Loucy (cell line): ENCODE measurements at regions not wholly inside any gene's neighbourhood (a gene's known extent, or its start where the extent isn't known, plus 50 kb on each side); places are given as distances from the start of the nearest gene placed in this dataset.

Experiments used
- H2AFZ ChIP-seq: fragments of 200-600 bp; sonication (generic); 2 replicates; pipeline ENCODE4 v1.6.0; 2016; ENCODE audit warnings: antibody characterized with exemption, mild to moderate bottlenecking, low read length, moderate library complexity
- H3F3A ChIP-seq: fragments of 200-600 bp; 2 replicates; pipeline ENCODE4 v1.6.0; 2016; ENCODE audit warnings: antibody characterized with exemption, low read depth, mild to moderate bottlenecking
- H3K27me3 ChIP-seq: fragments of 200-600 bp; sonication (generic); 2 replicates; pipeline ENCODE4 v1.6.1; 2014; ENCODE audit warnings: low read length, mild to moderate bottlenecking; ENCODE audit not compliant: insufficient read depth, poor library complexity, severe bottlenecking
- H3K36me3 ChIP-seq: fragments of 200-600 bp; sonication (generic); 2 replicates; pipeline ENCODE4 v1.6.1; 2016; ENCODE audit warnings: low read length; ENCODE audit not compliant: insufficient read depth
- H3K4me1 ChIP-seq: fragments of 200-600 bp; sonication (generic); 2 replicates; pipeline ENCODE4 v1.5.1; 2014; ENCODE audit warnings: low read length, mild to moderate bottlenecking; ENCODE audit not compliant: insufficient read depth, poor library complexity, severe bottlenecking
- H3K4me2 ChIP-seq: fragments of 200-600 bp; sonication (generic); 2 replicates; pipeline ENCODE4 v1.6.0; 2014; ENCODE audit warnings: antibody characterized with exemption, low read length, low read depth, mild to moderate bottlenecking; ENCODE audit not compliant: poor library complexity, severe bottlenecking
- H3K4me3 ChIP-seq: fragments of 200-600 bp; sonication (generic); 2 replicates; pipeline ENCODE4 v1.5.1; 2014; ENCODE audit warnings: low read length, mild to moderate bottlenecking, mixed read lengths; ENCODE audit not compliant: poor library complexity, severe bottlenecking
- H3K79me2 ChIP-seq: fragments of 200-600 bp; sonication (generic); 2 replicates; pipeline ENCODE4 v1.6.1; 2014; ENCODE audit warnings: low read length; ENCODE audit not compliant: insufficient read depth
- H3K9ac ChIP-seq: fragments of 200-600 bp; sonication (generic); 2 replicates; pipeline ENCODE4 v1.6.0; 2014; ENCODE audit warnings: mild to moderate bottlenecking, low read depth, low read length, moderate library complexity; ENCODE audit not compliant: poor library complexity, severe bottlenecking
- H3K9me2 ChIP-seq: fragments of 200-600 bp; sonication (generic); replicated peaks from 2 replicates; pipeline ENCODE4 v1.6.1; 2016; ENCODE audit warnings: low read depth, low read length, mixed read lengths
- H3K9me3 ChIP-seq: fragments of 200-600 bp; sonication (generic); 2 replicates; pipeline ENCODE4 v1.6.1; 2014; ENCODE audit warnings: mild to moderate bottlenecking, antibody characterized with exemption, low read length, low read depth; ENCODE audit not compliant: insufficient read depth
- H4K20me1 ChIP-seq: fragments of 200-600 bp; sonication (generic); 2 replicates; pipeline ENCODE4 v1.6.0; 2014; ENCODE audit warnings: antibody characterized with exemption, low read length, mild to moderate bottlenecking; ENCODE audit not compliant: insufficient read depth, poor library complexity, severe bottlenecking
- CTCF ChIP-seq: fragments of 200-600 bp; sonication (generic); conservative IDR thresholded peaks from 2 replicates; pipeline ENCODE4 v1.5.1; 2014; ENCODE audit warnings: mild to moderate bottlenecking, antibody characterized with exemption, low read length
- EZH2phosphoT487 ChIP-seq: fragments of 200-600 bp; IDR thresholded peaks from 2 replicates; pipeline ENCODE4 v1.6.1; 2018; ENCODE audit warnings: antibody characterized with exemption, mild to moderate bottlenecking, moderate library complexity, borderline replicate concordance

- H2AFZ ChIP-seq, result no peak overlapping the region
- no peaks in the 10 kb centered on the region for H3K9me3 ChIP-seq
- peak overlapping the region; percentile 17 for H3K9ac ChIP-seq
- no peaks in the 10 kb centered on the region for H3F3A ChIP-seq
- TF ChIP-seq EZH2phosphoT487 (no peak), CTCF (no peak)
- no peaks in the 10 kb centered on the region for H3K9me2 ChIP-seq
- H3K4me3 ChIP-seq, result no peak overlapping the region
- no peak overlapping the region for H3K4me2 ChIP-seq
- no peaks in the 10 kb centered on the region for H3K27me3 ChIP-seq
- H3K4me1 ChIP-seq, result peaks cover 39% of the 10 kb centered on the region
- no peaks in the 10 kb centered on the region for H4K20me1 ChIP-seq
- no peaks in the 10 kb centered on the region for H3K79me2 ChIP-seq
- no peaks in the 10 kb centered on the region for H3K36me3 ChIP-seq
Measured at GRCh38 chr6:14543971-14544585, 426.5 kb downstream of the CD83 start.

GRCh38 chr6:14544666-14545065 lies 427.1 kb downstream of the CD83 start:
- Histone ChIP-seq H3K9me2 (no peaks in the 10 kb centered on the region), H3K4me3 (no peak overlapping the region), H3K9ac (peak overlapping the region; percentile 17), H3F3A (no peaks in the 10 kb centered on the region), H3K4me2 (no peak overlapping the region), H3K4me1 (peaks cover 43% of the 10 kb centered on the region), H4K20me1 (no peaks in the 10 kb centered on the region), H3K79me2 (no peaks in the 10 kb centered on the region), H2AFZ (no peak overlapping the region), H3K36me3 (no peaks in the 10 kb centered on the region), H3K27me3 (no peaks in the 10 kb centered on the region), H3K9me3 (no peaks in the 10 kb centered on the region)
- TF ChIP-seq CTCF (no peak; the same call in 1 of the 2 replicates), EZH2phosphoT487 (no peak)

- H3K4me1 ChIP-seq, result peaks cover 47% of the 10 kb centered on the region
- no peak overlapping the region for H3K9ac ChIP-seq
- H3K4me2 ChIP-seq, result no peak overlapping the region
- no peaks in the 10 kb centered on the region for H3F3A ChIP-seq
- H2AFZ ChIP-seq, result no peak overlapping the region
- no peaks in the 10 kb centered on the region for H3K79me2 ChIP-seq
- no peaks in the 10 kb centered on the region for H3K9me2 ChIP-seq
- no peaks in the 10 kb centered on the region for H3K9me3 ChIP-seq
- TF ChIP-seq CTCF (no peak), EZH2phosphoT487 (no peak)
- no peaks in the 10 kb centered on the region for H3K36me3 ChIP-seq
- H3K27me3 ChIP-seq, result no peaks in the 10 kb centered on the region
- no peak overlapping the region for H3K4me3 ChIP-seq
- H4K20me1 ChIP-seq, result no peaks in the 10 kb centered on the region
Measured at GRCh38 chr6:14545496-14545895, 427.9 kb downstream of the CD83 start.
